PC-3 (cell line): ENCODE measurements at regions not wholly inside any gene's neighbourhood (a gene's known extent, or its start where the extent isn't known, plus 50 kb on each side); places are given as distances from the start of the nearest gene placed in this dataset.

ENCODE experiments used
- ATAC-seq: fragments of 200-7000 bp; cut with Tn5 transposase; 2 replicates; pipeline ENCODE4 v1.9.1; 2020; ENCODE audit warnings: mild to moderate bottlenecking, moderate library complexity
- BruUV-seq: library from RNA; stranded (reverse); fragments of 400-500 nt; replicated peaks from 2 replicates; lab custom pipeline; 2021; lab: Mats Ljungman, UMichigan
- CTCF ChIA-PET: fragments of 300-600 bp; sonication (Branson Sonifier 250); formaldehyde crosslinking; loops from one replicate; lab custom pipeline; 2022; ENCODE audit warnings: antibody characterized with exemption; lab: Charles Lee
- POLR2A ChIA-PET: fragments of 300-600 bp; sonication (Branson Sonifier 250); formaldehyde crosslinking; loops from one replicate; lab custom pipeline; 2022; ENCODE audit warnings: antibody characterized with exemption; ENCODE audit not compliant: unreplicated experiment; lab: Charles Lee
- DNase-seq: peaks from one replicate; pipeline ENCODE4 v3.0.0-alpha.2; 2015
- H2AFZ ChIP-seq: fragments of 300-600 bp; sonication (generic); 2 replicates; pipeline ENCODE4 v1.6.0; 2016; ENCODE audit warnings: antibody characterized with exemption, low read length
- H3F3A ChIP-seq: fragments of 300-600 bp; sonication (generic); one replicate; pipeline ENCODE4 v1.6.0; 2017; ENCODE audit warnings: antibody characterized with exemption, low read length, control low read depth, mild to moderate bottlenecking; ENCODE audit not compliant: unreplicated experiment
- H3K27ac ChIP-seq: fragments of 300-600 bp; sonication (generic); 2 replicates; pipeline ENCODE4 v1.5.1; 2016; ENCODE audit warnings: mild to moderate bottlenecking, low read length
- H3K27me3 ChIP-seq: fragments of 300-600 bp; sonication (generic); 2 replicates; pipeline ENCODE4 v1.6.1; 2016; ENCODE audit warnings: low read length, mixed read lengths
- H3K36me3 ChIP-seq: fragments of 300-600 bp; sonication (generic); 2 replicates; pipeline ENCODE4 v1.6.1; 2016; ENCODE audit warnings: low read depth, mixed run types, low read length, mixed read lengths
- H3K4me1 ChIP-seq: fragments of 300-600 bp; sonication (generic); 2 replicates; pipeline ENCODE4 v1.5.1; 2016; ENCODE audit warnings: low read length; ENCODE audit not compliant: insufficient read depth
- H3K4me2 ChIP-seq: fragments of 300-600 bp; sonication (generic); 2 replicates; pipeline ENCODE4 v1.6.0; 2016; ENCODE audit warnings: low read length
- H3K4me3 ChIP-seq: fragments of 300-600 bp; sonication (generic); 2 replicates; pipeline ENCODE4 v1.5.1; 2016; ENCODE audit warnings: mild to moderate bottlenecking, low read length, mixed read lengths
- H3K79me2 ChIP-seq: fragments of 300-600 bp; sonication (generic); 2 replicates; pipeline ENCODE4 v1.6.1; 2017; ENCODE audit warnings: low read length, mixed read lengths
- H3K9ac ChIP-seq: fragments of 300-600 bp; sonication (generic); 2 replicates; pipeline ENCODE4 v1.6.0; 2016; ENCODE audit warnings: mild to moderate bottlenecking, low read length
- H3K9me2 ChIP-seq: fragments of 300-600 bp; sonication (generic); replicated peaks from 2 replicates; pipeline ENCODE4 v1.6.1; 2016; ENCODE audit warnings: mixed run types, low read length, mixed read lengths
- H3K9me3 ChIP-seq: fragments of 300-600 bp; sonication (generic); 2 replicates; pipeline ENCODE4 v1.6.1; 2016; ENCODE audit warnings: low read length, mixed read lengths
- H4K20me1 ChIP-seq: fragments of 300-600 bp; sonication (generic); 2 replicates; pipeline ENCODE4 v1.6.1; 2016; ENCODE audit warnings: low read length, mixed read lengths
- EZH2 ChIP-seq: fragments of 300-600 bp; sonication (generic); IDR thresholded peaks from one replicate; pipeline ENCODE4 v1.6.1; 2017; ENCODE audit warnings: antibody characterized with exemption, mild to moderate bottlenecking, low read length; ENCODE audit not compliant: unreplicated experiment
- EZH2phosphoT487 ChIP-seq: fragments of 300-600 bp; sonication (generic); IDR thresholded peaks from 2 replicates; pipeline ENCODE4 v1.6.1; 2018; ENCODE audit warnings: mild to moderate bottlenecking, antibody characterized with exemption, low read length, borderline replicate concordance
- intact Hi-C: fragments of 100-400 bp; cut with micrococcal nuclease; formaldehyde crosslinking; loops from 2 replicates; pipeline ENCODE4 v1.9.0; 2023
- TF ChIP-seq, protein P1 (sequence below): fragments of 300-600 bp; sonication (generic); conservative IDR thresholded peaks from 2 replicates; pipeline ENCODE4 v1.5.1; 2017; ENCODE audit warnings: antibody characterized with exemption, low read depth, mild to moderate bottlenecking, low read length

DNA sequence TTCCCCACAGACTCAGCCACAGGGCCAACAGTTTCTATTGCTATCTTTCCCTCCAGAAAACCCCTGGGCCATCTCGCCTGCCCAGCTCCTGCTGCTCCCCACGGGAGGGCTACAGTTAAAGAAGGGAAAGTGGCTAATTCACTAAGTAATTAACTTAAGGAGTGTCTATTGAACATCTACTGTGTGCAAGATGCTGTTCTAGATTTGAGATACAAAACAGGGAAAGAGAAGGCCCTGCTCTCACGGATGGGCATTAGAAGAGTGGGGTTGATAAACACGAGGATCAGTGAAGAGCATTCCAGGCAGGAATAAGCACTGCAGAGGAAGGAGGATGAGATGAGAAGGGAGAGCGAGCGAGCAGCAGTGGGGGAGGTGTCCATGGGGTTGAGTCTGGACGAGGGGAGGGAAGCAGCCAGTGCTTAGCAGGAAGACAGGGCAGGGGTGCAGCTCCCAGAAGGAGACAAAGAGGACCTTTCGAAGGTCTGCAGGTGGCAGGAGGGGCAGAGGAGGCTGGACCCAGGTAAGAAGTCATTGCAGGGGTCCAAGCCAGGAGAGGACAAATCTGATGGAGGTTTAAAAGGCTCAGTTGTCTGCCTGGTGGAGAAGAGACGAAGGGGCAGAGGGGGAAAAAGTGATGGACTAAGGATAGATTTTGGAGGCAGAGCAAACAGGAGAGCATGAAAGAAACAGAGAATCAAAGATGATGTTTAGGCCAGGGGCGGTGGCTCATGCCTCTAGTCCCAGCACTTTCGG is 64.7 kb downstream of the KLF15 start:
- Histone ChIP-seq H3K9me3 (no peaks in the 10 kb centered on the region), H3K27me3 (no peaks in the 10 kb centered on the region), H3K36me3 (no peaks in the 10 kb centered on the region), H4K20me1 (no peaks in the 10 kb centered on the region), H2AFZ (no peak overlapping the region), H3K4me3 (no peak overlapping the region), H3K27ac (no peak overlapping the region), H3K79me2 (no peaks in the 10 kb centered on the region), H3K9ac (no peak overlapping the region), H3K4me2 (no peak overlapping the region), H3F3A (no peaks in the 10 kb centered on the region), H3K9me2 (no peaks in the 10 kb centered on the region), H3K4me1 (no peaks in the 10 kb centered on the region)
- ChIA-PET CTCF (no interaction called here), POLR2A (no interaction called here)
- ATAC-seq = no peak
- no peak for DNase-seq
- no TSS peak for BruUV-seq
- intact Hi-C loops = no loop called here
- TF ChIP-seq EZH2phosphoT487 (no peak), EZH2 (no peak)
- TF ChIP-seq, protein P1, sequence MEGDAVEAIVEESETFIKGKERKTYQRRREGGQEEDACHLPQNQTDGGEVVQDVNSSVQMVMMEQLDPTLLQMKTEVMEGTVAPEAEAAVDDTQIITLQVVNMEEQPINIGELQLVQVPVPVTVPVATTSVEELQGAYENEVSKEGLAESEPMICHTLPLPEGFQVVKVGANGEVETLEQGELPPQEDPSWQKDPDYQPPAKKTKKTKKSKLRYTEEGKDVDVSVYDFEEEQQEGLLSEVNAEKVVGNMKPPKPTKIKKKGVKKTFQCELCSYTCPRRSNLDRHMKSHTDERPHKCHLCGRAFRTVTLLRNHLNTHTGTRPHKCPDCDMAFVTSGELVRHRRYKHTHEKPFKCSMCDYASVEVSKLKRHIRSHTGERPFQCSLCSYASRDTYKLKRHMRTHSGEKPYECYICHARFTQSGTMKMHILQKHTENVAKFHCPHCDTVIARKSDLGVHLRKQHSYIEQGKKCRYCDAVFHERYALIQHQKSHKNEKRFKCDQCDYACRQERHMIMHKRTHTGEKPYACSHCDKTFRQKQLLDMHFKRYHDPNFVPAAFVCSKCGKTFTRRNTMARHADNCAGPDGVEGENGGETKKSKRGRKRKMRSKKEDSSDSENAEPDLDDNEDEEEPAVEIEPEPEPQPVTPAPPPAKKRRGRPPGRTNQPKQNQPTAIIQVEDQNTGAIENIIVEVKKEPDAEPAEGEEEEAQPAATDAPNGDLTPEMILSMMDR = no peak

GRCh38 chr3:126291537-126291936 is 65.7 kb downstream of the KLF15 start:
- H2AFZ ChIP-seq = no peak overlapping the region
- CTCF ChIA-PET = no interaction called here

GRCh38 chr3:126291061-126291460 is 66.1 kb downstream of the KLF15 start:
- intact Hi-C loops = no loop called here
- no peak overlapping the region for H3K4me3 ChIP-seq
- ATAC-seq (no peak), DNase-seq (no peak)
- H3K4me1 ChIP-seq = no peaks in the 10 kb centered on the region
- BruUV-seq = no TSS peak
- no peaks in the 10 kb centered on the region for H3K27me3 ChIP-seq
- no peak overlapping the region for H3K4me2 ChIP-seq
- no peaks in the 10 kb centered on the region for H3K9me2 ChIP-seq
- H3F3A ChIP-seq = no peaks in the 10 kb centered on the region
- no peak overlapping the region for H2AFZ ChIP-seq
- no peak overlapping the region for H3K27ac ChIP-seq
- H4K20me1 ChIP-seq = no peaks in the 10 kb centered on the region
- no peaks in the 10 kb centered on the region for H3K36me3 ChIP-seq
- no peaks in the 10 kb centered on the region for H3K79me2 ChIP-seq
- ChIA-PET CTCF (no interaction called here), POLR2A (no interaction called here)
- TF ChIP-seq EZH2phosphoT487 (no peak), EZH2 (no peak)
- TF ChIP-seq, protein P1 = no peak
- no peaks in the 10 kb centered on the region for H3K9me3 ChIP-seq
- H3K9ac ChIP-seq = no peak overlapping the region

More at GRCh38 chr3:126291537-126291936, 65.7 kb downstream of the KLF15 start:
- H3K4me1 ChIP-seq = no peaks in the 10 kb centered on the region
- intact Hi-C loops = no loop called here
- H3F3A ChIP-seq = no peaks in the 10 kb centered on the region
- H3K9me2 ChIP-seq = no peaks in the 10 kb centered on the region
- H3K27ac ChIP-seq = no peak overlapping the region
- H3K79me2 ChIP-seq = no peaks in the 10 kb centered on the region
- TF ChIP-seq EZH2 = no peak
- TF ChIP-seq, protein P1 = no peak
- TF ChIP-seq EZH2phosphoT487 = no peak
- no peaks in the 10 kb centered on the region for H3K27me3 ChIP-seq
- ATAC-seq (no peak), DNase-seq (no peak)
- H3K9me3 ChIP-seq = no peaks in the 10 kb centered on the region
- H3K4me2 ChIP-seq = no peak overlapping the region
- no peak overlapping the region for H3K9ac ChIP-seq
- POLR2A ChIA-PET = no interaction called here
- no peaks in the 10 kb centered on the region for H3K36me3 ChIP-seq
- BruUV-seq = no TSS peak
- H4K20me1 ChIP-seq = no peaks in the 10 kb centered on the region
- H3K4me3 ChIP-seq = no peak overlapping the region
